GM12878 (cell line): ENCODE measurements at regions not wholly inside any gene's neighbourhood (a gene's known extent, or its start where the extent isn't known, plus 50 kb on each side); places are given as distances from the start of the nearest gene placed in this dataset.

Experiments used
- ATAC-seq: fragments of 200-7000 bp; cut with Tn5 transposase; 3 replicates; pipeline ENCODE4 v1.9.1; 2020; ENCODE audit warnings: mild to moderate bottlenecking, moderate library complexity
- BruUV-seq: library from RNA; stranded (reverse); fragments of 400-500 nt; replicated peaks from 2 replicates; lab custom pipeline; 2021; lab: Mats Ljungman, UMichigan
- CTCF ChIA-PET: fragments of 300-600 bp; sonication (Branson Sonifier 250); formaldehyde crosslinking; extraction: SDS; loops from one replicate; lab custom pipeline; 2021; ENCODE audit warnings: inconsistent platforms; lab: Yijun Ruan, JAX
- POLR2A ChIA-PET: fragments of 350-600 bp; formaldehyde crosslinking; extraction: SDS; loops from one replicate; lab custom pipeline; 2021; ENCODE audit warnings: inconsistent platforms; lab: Charles Lee
- RAD21 ChIA-PET: fragments of 300-600 bp; sonication (Branson Sonifier 250); formaldehyde crosslinking; loops from one replicate; lab custom pipeline; 2023; ENCODE audit warnings: antibody characterized with exemption; ENCODE audit not compliant: unreplicated experiment; lab: Charles Lee
- SMC1A ChIA-PET: fragments of 300-600 bp; sonication (Branson Sonifier 250); formaldehyde crosslinking; loops from one replicate; lab custom pipeline; 2023; ENCODE audit not compliant: unreplicated experiment, uncharacterized antibody; lab: Charles Lee
- DNase-seq: peaks from one replicate; pipeline ENCODE4 v3.0.0-alpha.2; 2011; ENCODE audit warnings: low read depth, low spot score
- FAIRE-seq: peaks from 3 replicates; lab custom pipeline; 2011; peaks lifted over from hg19 to GRCh38; lab: Jason Lieb, UNC
- H2AFZ ChIP-seq: 2 replicates; pipeline ENCODE4 v1.6.0; 2011; ENCODE audit warnings: low read depth, low read length, control low read depth; ENCODE audit not compliant: control insufficient read depth
- H3K27ac ChIP-seq: 2 replicates; pipeline ENCODE4 v1.5.1; 2011; ENCODE audit warnings: control low read depth; ENCODE audit not compliant: control insufficient read depth, insufficient read depth
- H3K27me3 ChIP-seq, 2 experiments: replicated peaks in 1 of 2; 2 replicates each; pipeline versions ENCODE4 v1.6.0 to v1.6.1; 2011; ENCODE audit warnings: low read length in 1 of 2; ENCODE audit not compliant: control insufficient read depth in 2 of 2, insufficient read depth in 2 of 2
- H3K36me3 ChIP-seq, 2 experiments: 2 replicates each; pipeline ENCODE4 v1.5.1; 2011; ENCODE audit warnings: low read length in 1 of 2; ENCODE audit not compliant: control insufficient read depth in 2 of 2, insufficient read depth in 2 of 2
- H3K4me1 ChIP-seq: 2 replicates; pipeline ENCODE4 v1.6.1; 2011; ENCODE audit warnings: mild to moderate bottlenecking, low read length, moderate library complexity, mixed read lengths; ENCODE audit not compliant: control insufficient read depth, insufficient read depth
- H3K4me2 ChIP-seq: 2 replicates; pipeline ENCODE4 v1.6.0; 2011; ENCODE audit warnings: control low read depth; ENCODE audit not compliant: control insufficient read depth, insufficient read depth
- H3K4me3 ChIP-seq: fragments of 200-600 bp; sonication (generic); 2 replicates; pipeline ENCODE4 v1.5.1; 2016
- H3K79me2 ChIP-seq: 2 replicates; pipeline ENCODE4 v1.6.0; 2011; ENCODE audit warnings: low read length; ENCODE audit not compliant: control insufficient read depth, insufficient read depth
- H3K9ac ChIP-seq: 2 replicates; pipeline ENCODE4 v1.8.0; 2011; ENCODE audit warnings: low read length, control low read depth, mixed read lengths; ENCODE audit not compliant: control insufficient read depth, insufficient read depth
- H3K9me3 ChIP-seq: replicated peaks from 3 replicates; pipeline ENCODE4 v1.5.1; 2011; ENCODE audit warnings: mild to moderate bottlenecking, low read length; ENCODE audit not compliant: control insufficient read depth, insufficient read depth
- H4K20me1 ChIP-seq: 2 replicates; pipeline ENCODE4 v1.6.0; 2011; ENCODE audit not compliant: control insufficient read depth, insufficient read depth
- BHLHE40 ChIP-seq, 2 experiments: fragments of 450-650 bp in 1 of 2; IDR thresholded peaks; 2 replicates each; pipeline ENCODE4 v1.6.1; 2011 to 2017; ENCODE audit warnings: low read depth in 2 of 2, borderline replicate concordance in 1 of 2, improper control_type of control experiment in 1 of 2, low read length in 1 of 2, mild to moderate bottlenecking in 1 of 2
- BRCA1 ChIP-seq: IDR thresholded peaks from 2 replicates; pipeline ENCODE4 v1.6.1; 2011; ENCODE audit warnings: low read depth, low read length, improper control_type of control experiment
- CEBPB ChIP-seq, 2 experiments: fragments of 150-350 bp in 1 of 2; IDR thresholded peaks; 2 replicates each; pipeline ENCODE4 v1.6.1; 2012 to 2014; ENCODE audit warnings: low read depth in 2 of 2, low read length in 2 of 2, borderline replicate concordance in 1 of 2, inconsistent platforms in 1 of 2
- HDAC2 ChIP-seq: fragments of 200-600 bp; sonication (generic); IDR thresholded peaks from 2 replicates; pipeline ENCODE4 v1.6.1; 2017
- HDAC6 ChIP-seq: fragments of 200-600 bp; sonication (generic); IDR thresholded peaks from one replicate; pipeline ENCODE4 v1.8.0; 2017; ENCODE audit warnings: antibody characterized with exemption; ENCODE audit not compliant: unreplicated experiment
- JUND ChIP-seq: IDR thresholded peaks from 2 replicates; pipeline ENCODE4 v1.6.1; 2012; ENCODE audit warnings: low read depth, mild to moderate bottlenecking, low read length, improper control_type of control experiment, moderate library complexity
- MXI1 ChIP-seq: fragments of 150-350 bp; IDR thresholded peaks from 2 replicates; pipeline ENCODE4 v1.6.1; 2011; ENCODE audit warnings: low read depth, mild to moderate bottlenecking, inconsistent platforms, low read length, improper control_type of control experiment
- POU2F2 ChIP-seq: IDR thresholded peaks from 3 replicates; pipeline ENCODE4 v1.6.1; 2011; ENCODE audit warnings: low read depth, mild to moderate bottlenecking, low read length, borderline replicate concordance
- USF2 ChIP-seq: IDR thresholded peaks from 2 replicates; pipeline ENCODE4 v1.6.1; 2011; ENCODE audit warnings: low read depth, low read length, improper control_type of control experiment, borderline replicate concordance
- WGBS: methylation state at CpG from one replicate; pipeline ENCODE4 v1.1.6; 2016; ENCODE audit warnings: low lambda C conversion rate; ENCODE audit not compliant: insufficient replicate concordance, insufficient coverage; ENCODE audit errors: missing lambda C conversion rate; 5-methylcytosine and 5-hydroxymethylcytosine counted together
- in situ Hi-C: fragments of 300-500 bp; cut with MboI; formaldehyde crosslinking; loops from 9 replicates; pipeline ENCODE4 v1.14.3; 2018; ENCODE audit warnings: mixed read lengths
- intact Hi-C: fragments of 100-400 bp; cut with micrococcal nuclease; formaldehyde crosslinking; loops from one replicate; pipeline ENCODE4 v1.14.2; 2022; ENCODE audit not compliant: unreplicated experiment
- TF ChIP-seq, protein P1 (sequence below): fragments of 450-650 bp; conservative IDR thresholded peaks from 2 replicates; pipeline ENCODE4 v1.6.1; 2017; ENCODE audit warnings: mild to moderate bottlenecking, moderate library complexity

DNA sequence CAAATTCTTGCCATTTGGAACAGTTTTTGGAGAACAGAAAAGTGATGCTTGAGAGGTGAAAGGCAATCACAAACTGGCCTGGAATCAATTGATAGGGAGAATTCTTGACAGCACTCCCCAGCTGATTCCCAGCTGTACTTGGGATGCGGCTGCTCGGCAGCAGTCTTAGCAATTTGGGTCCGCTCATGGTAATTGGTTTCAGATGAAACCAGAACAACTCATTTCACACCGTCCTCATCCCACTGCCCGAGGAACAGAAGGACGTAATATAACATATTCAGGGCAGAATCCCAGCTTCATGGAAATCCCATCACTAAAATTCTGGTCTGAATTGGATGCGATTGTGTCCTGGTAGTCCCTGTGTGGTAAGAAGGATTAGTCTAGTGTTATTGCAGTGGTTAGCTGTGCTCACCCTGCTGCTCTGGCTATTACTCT lies 223.3 kb upstream of the FERD3L start:
- BruUV-seq, result no TSS peak
- POLR2A ChIA-PET, result no interaction called here
- SMC1A ChIA-PET, result no interaction called here
- RAD21 ChIA-PET, result no interaction called here
- no peaks in the 10 kb centered on the region for H3K9me3 ChIP-seq
- no peaks in the 10 kb centered on the region for H4K20me1 ChIP-seq
- H2AFZ ChIP-seq, result no peak overlapping the region
- FAIRE-seq (no peak), ATAC-seq (no peak), DNase-seq (no peak)
- in situ Hi-C loops, result no loop called here
- no peaks in the 10 kb centered on the region for H3K4me1 ChIP-seq
- no peak overlapping the region for H3K9ac ChIP-seq
- CTCF ChIA-PET, result no interaction called here
- no peaks in the 10 kb centered on the region for H3K79me2 ChIP-seq
- H3K4me2 ChIP-seq, result no peak overlapping the region
- WGBS, result 39% methylated on average over 7 of the region's 7 CpGs
- no peaks in the 10 kb centered on the region for H3K27me3 ChIP-seq
- TF ChIP-seq, protein P1, sequence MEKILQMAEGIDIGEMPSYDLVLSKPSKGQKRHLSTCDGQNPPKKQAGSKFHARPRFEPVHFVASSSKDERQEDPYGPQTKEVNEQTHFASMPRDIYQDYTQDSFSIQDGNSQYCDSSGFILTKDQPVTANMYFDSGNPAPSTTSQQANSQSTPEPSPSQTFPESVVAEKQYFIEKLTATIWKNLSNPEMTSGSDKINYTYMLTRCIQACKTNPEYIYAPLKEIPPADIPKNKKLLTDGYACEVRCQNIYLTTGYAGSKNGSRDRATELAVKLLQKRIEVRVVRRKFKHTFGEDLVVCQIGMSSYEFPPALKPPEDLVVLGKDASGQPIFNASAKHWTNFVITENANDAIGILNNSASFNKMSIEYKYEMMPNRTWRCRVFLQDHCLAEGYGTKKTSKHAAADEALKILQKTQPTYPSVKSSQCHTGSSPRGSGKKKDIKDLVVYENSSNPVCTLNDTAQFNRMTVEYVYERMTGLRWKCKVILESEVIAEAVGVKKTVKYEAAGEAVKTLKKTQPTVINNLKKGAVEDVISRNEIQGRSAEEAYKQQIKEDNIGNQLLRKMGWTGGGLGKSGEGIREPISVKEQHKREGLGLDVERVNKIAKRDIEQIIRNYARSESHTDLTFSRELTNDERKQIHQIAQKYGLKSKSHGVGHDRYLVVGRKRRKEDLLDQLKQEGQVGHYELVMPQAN, result no peak
- TF ChIP-seq HDAC2, result no peak
- no peak for TF ChIP-seq CEBPB (IDR thresholded peaks at IDR 0.05; ENCODE audit: borderline replicate concordance in 1 of 2, low read depth in 2 of 2, low read length in 2 of 2)
- no peak for TF ChIP-seq USF2
- TF ChIP-seq POU2F2, result no peak
- TF ChIP-seq JUND, result no peak
- no peak for TF ChIP-seq MXI1
- no peak for TF ChIP-seq BHLHE40 (IDR thresholded peaks at IDR 0.05; ENCODE audit: borderline replicate concordance in 1 of 2, low read depth in 2 of 2, low read length in 1 of 2)
- TF ChIP-seq BRCA1, result no peak
- TF ChIP-seq HDAC6, result no peak
- H3K36me3 ChIP-seq, result no peaks in the 10 kb centered on the region
- intact Hi-C loops, result no loop called here
- no peak overlapping the region for H3K27ac ChIP-seq
- H3K4me3 ChIP-seq, result no peak overlapping the region
